OCI-LY7 (cell line): ENCODE measurements at regions not wholly inside any gene's neighbourhood (a gene's known extent, or its start where the extent isn't known, plus 50 kb on each side); places are given as distances from the start of the nearest gene placed in this dataset.

Experiments used
- CTCF ChIP-seq: fragments of 200-600 bp; sonication (generic); conservative IDR thresholded peaks from 2 replicates; pipeline ENCODE4 v1.5.1; 2014; ENCODE audit warnings: mild to moderate bottlenecking, antibody characterized with exemption, low read length, moderate library complexity, mixed read lengths
- EZH2phosphoT487 ChIP-seq: fragments of 200-600 bp; sonication (generic); IDR thresholded peaks from 2 replicates; pipeline ENCODE4 v1.6.1; 2018; ENCODE audit warnings: low read depth, borderline replicate concordance, mild to moderate bottlenecking, mixed run types, antibody characterized with exemption, low read length, moderate library complexity, mixed read lengths

- TF ChIP-seq CTCF, result no peak
- TF ChIP-seq EZH2phosphoT487, result no peak
Measured at GRCh38 chr4:144547678-144548298, 98.2 kb upstream of the HHIP start.
